Thyroid gland (tissue), 4 donors: ENCODE measurements at regions not wholly inside any gene's neighbourhood (a gene's known extent, or its start where the extent isn't known, plus 50 kb on each side); places are given as distances from the start of the nearest gene placed in this dataset.

Experiments used
- DNase-seq, 2 donors: peaks; one replicate each; pipeline ENCODE4 v3.0.0-alpha.2; 2019
- H3K27ac ChIP-seq, 3 donors: fragments of 200-600 bp; sonication (generic); 1 replicate in 2 of 3; 2 replicates in 1 of 3; pipeline ENCODE4 v1.5.1; 2016 to 2019; ENCODE audit warnings: mild to moderate bottlenecking in 1 of 3, moderate library complexity in 1 of 3
- H3K27me3 ChIP-seq: fragments of 200-600 bp; sonication (generic); one replicate; pipeline ENCODE4 v1.5.1; 2019
- H3K36me3 ChIP-seq, 2 donors: fragments of 200-600 bp; sonication (generic); one replicate each; pipeline ENCODE4 v1.5.1; 2016 to 2019
- H3K4me1 ChIP-seq, 2 donors: fragments of 200-600 bp; sonication (generic); one replicate each; pipeline ENCODE4 v1.5.1; 2017 to 2019
- H3K4me3 ChIP-seq, 3 donors: fragments of 200-600 bp; sonication (generic); replicated peaks in 1 of 3; 1 replicate in 2 of 3; 2 replicates in 1 of 3; pipeline ENCODE4 v1.5.1; 2016; ENCODE audit warnings: mild to moderate bottlenecking in 1 of 3
- H3K9me3 ChIP-seq: fragments of 200-600 bp; sonication (generic); one replicate; pipeline ENCODE4 v1.5.1; 2017
- CTCF ChIP-seq, 6 experiments: fragments of 200-600 bp in 3 of 6; fragments of 450-650 bp in 3 of 6; sonication (generic) in 3 of 6; IDR thresholded peaks; one replicate each; pipeline ENCODE4 v1.5.1; 2016 to 2019; ENCODE audit warnings: antibody characterized with exemption in 6 of 6, mild to moderate bottlenecking in 2 of 6, inconsistent platforms in 1 of 6, moderate library complexity in 1 of 6
- POLR2A ChIP-seq, 2 donors: fragments of 450-650 bp; IDR thresholded peaks; one replicate each; pipeline ENCODE4 v1.6.1; 2017; ENCODE audit warnings: antibody characterized with exemption in 2 of 2, mild to moderate bottlenecking in 2 of 2, moderate library complexity in 1 of 2
- WGBS, 2 donors: methylation state at CpG; one replicate each; pipeline ENCODE4 v1.1.5; 2017; 5-methylcytosine and 5-hydroxymethylcytosine counted together
- intact Hi-C: fragments of 100-400 bp; cut with DNase I; formaldehyde crosslinking; loops from one replicate; pipeline ENCODE4 v1.15.1; 2023

DNA sequence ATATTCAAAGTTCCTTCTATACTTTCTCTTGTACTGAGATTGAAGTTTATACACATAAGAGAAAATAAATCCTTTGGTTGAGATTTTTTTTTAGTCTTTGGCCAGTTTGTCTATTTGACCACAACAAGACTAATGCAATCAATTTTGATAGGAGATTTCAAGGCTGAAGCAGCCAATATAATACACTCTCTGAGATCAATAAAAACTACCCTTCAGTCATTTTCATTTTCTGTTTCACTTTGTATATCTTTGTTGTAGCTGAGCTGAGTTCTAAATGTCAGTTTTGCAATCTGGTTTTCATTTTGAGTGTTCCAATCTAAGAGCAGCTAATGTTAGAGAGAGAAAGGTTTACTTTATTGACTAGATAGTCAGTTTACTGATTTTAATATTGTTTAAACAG, 623.8 kb upstream of the ROBO1 start:
- TF ChIP-seq POLR2A (IDR thresholded peaks at IDR 0.05) (no peak), CTCF (IDR thresholded peaks at IDR 0.05) (no peak)

GRCh38 chr3:80384811-80385210, 617.0 kb upstream of the ROBO1 start:
- no peak for DNase-seq
- intact Hi-C loops: no loop called here
- Histone ChIP-seq H3K4me1 (no peaks in the 10 kb centered on the region), H3K9me3 (no peaks in the 10 kb centered on the region), H3K36me3 (no peaks in the 10 kb centered on the region), H3K27ac (no peak overlapping the region), H3K4me3 (no peak overlapping the region), H3K27me3 (no peaks in the 10 kb centered on the region)
- TF ChIP-seq POLR2A (IDR thresholded peaks at IDR 0.05) (no peak), CTCF (IDR thresholded peaks at IDR 0.05) (no peak)
- 44 to 50% methylated on average over 5 of the region's 5 CpGs for WGBS, 2 donors

More for the DNA sequence above, 623.8 kb upstream of the ROBO1 start:
- Histone ChIP-seq H3K27me3 (no peaks in the 10 kb centered on the region), H3K4me1 (no peaks in the 10 kb centered on the region), H3K27ac (no peak overlapping the region), H3K36me3 (no peaks in the 10 kb centered on the region), H3K9me3 (no peaks in the 10 kb centered on the region), H3K4me3 (no peak overlapping the region)
- intact Hi-C loops: no loop called here
- DNase-seq: no peak

DNA sequence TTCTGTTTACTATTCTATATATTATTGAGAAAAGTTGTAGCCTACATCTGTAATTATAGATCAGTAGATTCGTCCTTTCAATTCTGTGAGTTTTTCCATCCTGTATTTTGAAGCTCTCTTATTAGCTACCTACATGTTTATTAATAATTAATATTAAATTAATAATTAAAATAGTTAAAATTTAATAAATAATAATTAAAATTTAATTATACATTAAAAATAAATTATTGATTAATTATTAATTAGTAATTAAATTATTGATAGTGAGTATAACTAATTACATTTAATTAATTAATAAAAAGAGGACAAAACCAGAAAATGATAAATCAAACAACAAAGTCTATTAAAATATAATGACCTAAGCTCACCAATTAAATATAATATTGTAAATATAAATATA, 606.6 kb upstream of the ROBO1 start:
- intact Hi-C loops: no loop called here

DNA sequence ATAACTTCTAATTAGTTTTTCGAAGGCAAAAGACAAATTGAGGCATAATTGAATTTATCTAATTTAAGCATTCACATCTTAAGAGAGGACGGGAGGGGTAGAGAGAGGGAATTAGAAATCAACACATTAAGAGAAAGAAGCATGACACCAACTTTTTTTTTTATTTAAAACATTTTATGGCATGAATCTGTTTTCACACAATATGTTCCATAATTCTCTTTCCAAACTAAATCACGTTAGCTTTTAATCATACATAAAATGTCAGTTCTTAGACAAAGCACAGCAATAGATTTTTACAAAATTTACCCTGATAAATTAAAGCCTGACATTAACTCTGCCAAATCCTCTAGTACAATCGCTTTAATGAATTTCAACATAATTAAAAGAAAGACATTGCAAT, 600.8 kb upstream of the ROBO1 start:
- no peaks in the 10 kb centered on the region for H3K36me3 ChIP-seq
- WGBS, 2 donors: 77 to 86% methylated on average over 4 of the region's 4 CpGs
- DNase-seq: no peak
- H3K4me3 ChIP-seq: no peak overlapping the region
- H3K4me1 ChIP-seq: no peaks in the 10 kb centered on the region
- H3K9me3 ChIP-seq: no peaks in the 10 kb centered on the region
- H3K27me3 ChIP-seq: no peaks in the 10 kb centered on the region
- TF ChIP-seq POLR2A (IDR thresholded peaks at IDR 0.05) (no peak), CTCF (IDR thresholded peaks at IDR 0.05) (no peak)
- no peak overlapping the region for H3K27ac ChIP-seq
- intact Hi-C loops: no loop called here

More for the DNA sequence above, 606.6 kb upstream of the ROBO1 start:
- Histone ChIP-seq H3K4me1 (no peaks in the 10 kb centered on the region), H3K4me3 (no peak overlapping the region), H3K27ac (no peak overlapping the region), H3K27me3 (no peaks in the 10 kb centered on the region), H3K9me3 (no peaks in the 10 kb centered on the region), H3K36me3 (no peaks in the 10 kb centered on the region)
- WGBS, 2 donors: 84 to 90% methylated on average over 1 of the region's 1 CpG
- DNase-seq: no peak
- no peak for TF ChIP-seq CTCF (IDR thresholded peaks at IDR 0.05)
- TF ChIP-seq POLR2A (IDR thresholded peaks at IDR 0.05): no peak

- no peaks in the 10 kb centered on the region for H3K4me1 ChIP-seq
- no peak overlapping the region for H3K27ac ChIP-seq
- 77% methylated on average over 9 of the region's 9 CpGs for WGBS, 2 donors
- H3K4me3 ChIP-seq: no peak overlapping the region
- TF ChIP-seq POLR2A (IDR thresholded peaks at IDR 0.05) (no peak), CTCF (IDR thresholded peaks at IDR 0.05) (no peak)
- no peak for DNase-seq
- H3K27me3 ChIP-seq: no peaks in the 10 kb centered on the region
- no peaks in the 10 kb centered on the region for H3K36me3 ChIP-seq
- H3K9me3 ChIP-seq: no peaks in the 10 kb centered on the region
- intact Hi-C loops: no loop called here
These were observed 599.2 kb upstream of the ROBO1 start for GRCh38 chr3:80366808-80367548.
